Spleen (tissue), 11 donors: ENCODE measurements at regions not wholly inside any gene's neighbourhood (a gene's known extent, or its start where the extent isn't known, plus 50 kb on each side); places are given as distances from the start of the nearest gene placed in this dataset.

Experiments
- DNase-seq: peaks from one replicate; pipeline ENCODE4 v3.0.0-alpha.2; 2020
- H3K27ac ChIP-seq, 8 donors: fragments of 200-600 bp; sonication (generic) in 7 of 8; 1 replicate in 4 of 8; 2 replicates in 4 of 8; pipeline versions ENCODE4 v1.5.0 to v1.8.0; 2016 to 2021; ENCODE audit warnings: inconsistent platforms in 4 of 8, mild to moderate bottlenecking in 4 of 8, moderate library complexity in 1 of 8
- H3K27me3 ChIP-seq, 7 donors: fragments of 200-600 bp; sonication (generic) in 6 of 7; replicated peaks in 1 of 7; 1 replicate in 4 of 7; 2 replicates in 3 of 7; pipeline versions ENCODE4 v1.5.0 to v1.8.0; 2016 to 2021; ENCODE audit warnings: inconsistent platforms in 3 of 7, mild to moderate bottlenecking in 1 of 7
- H3K36me3 ChIP-seq, 6 donors: fragments of 200-600 bp; sonication (generic) in 5 of 6; 1 replicate in 4 of 6; 2 replicates in 2 of 6; pipeline versions ENCODE4 v1.5.0 to v1.8.0; 2016 to 2021; ENCODE audit warnings: inconsistent platforms in 2 of 6
- H3K4me1 ChIP-seq, 6 donors: fragments of 200-600 bp; sonication (generic) in 5 of 6; 1 replicate in 3 of 6; 2 replicates in 3 of 6; pipeline versions ENCODE4 v1.5.0 to v1.8.0; 2016 to 2021; ENCODE audit warnings: inconsistent platforms in 3 of 6
- H3K4me3 ChIP-seq, 8 donors: fragments of 200-600 bp; sonication (generic) in 7 of 8; 1 replicate in 4 of 8; 2 replicates in 4 of 8; pipeline versions ENCODE4 v1.5.0 to v1.8.0; 2016 to 2021; ENCODE audit warnings: inconsistent platforms in 4 of 8, mild to moderate bottlenecking in 4 of 8, moderate library complexity in 2 of 8
- H3K9me3 ChIP-seq, 8 donors: fragments of 200-600 bp; sonication (generic) in 7 of 8; 1 replicate in 4 of 8; 2 replicates in 4 of 8; pipeline versions ENCODE4 v1.5.0 to v1.8.0; 2016 to 2021; ENCODE audit warnings: inconsistent platforms in 4 of 8
- POLR2A ChIP-seq, 3 donors: fragments of 450-650 bp; IDR thresholded peaks; one replicate each; pipeline ENCODE4 v1.5.1; 2017; ENCODE audit warnings: antibody characterized with exemption in 3 of 3, mild to moderate bottlenecking in 1 of 3
- POLR2AphosphoS5 ChIP-seq, 3 donors: sonication (generic); formaldehyde crosslinking; IDR thresholded peaks; one replicate each; pipeline ENCODE4 v1.5.1; 2017; ENCODE audit warnings: antibody characterized with exemption in 3 of 3
- WGBS, 5 donors: extraction: QIAGEN DNeasy Blood & Tissue Kit in 3 of 5; methylation state at CpG; one replicate each; pipeline versions ENCODE4 v1.1.5 to v1.1.7; 2013 to 2018; 5-methylcytosine and 5-hydroxymethylcytosine counted together
- intact Hi-C: fragments of 100-400 bp; cut with DNase I; formaldehyde crosslinking; loops from one replicate; pipeline ENCODE4 v1.15.0; 2023; ENCODE audit warnings: low total_unique reads
- TF ChIP-seq, protein P1 (sequence below), 11 experiments: fragments of 200-600 bp in 7 of 11; fragments of 450-650 bp in 4 of 11; sonication (generic) in 4 of 11; IDR thresholded peaks in 8 of 11; conservative IDR thresholded peaks in 3 of 11; 1 replicate in 7 of 11; 2 replicates in 4 of 11; pipeline versions ENCODE4 v1.4.0 to v1.8.0; 2016 to 2021; ENCODE audit warnings: antibody characterized with exemption in 11 of 11, inconsistent platforms in 4 of 11, mild to moderate bottlenecking in 1 of 11
- donor health status: healthy with polysubstance abuse.
- donor health status: DM: no; HTN: no; CAD: no; lungs with moderate emphysema.
- donor health status: DM: no; HTN: no; CAD: no.
- donor health status: Bipolar disorder and iron deficiency.
- donor health status: healthy.
- donor health status: DM: no; HTN: no; CAD: no.
- donor health status: DM: yes; HTN: yes; CAD: no.

- no peaks in the 10 kb centered on the region for H3K4me1 ChIP-seq
- no peak overlapping the region for H3K27ac ChIP-seq
- no peak overlapping the region for H3K4me3 ChIP-seq
- WGBS, 5 donors: 3 to 14% (median 4%) methylated on average over 3 of the region's 3 CpGs
- intact Hi-C loops: no loop called here
- TF ChIP-seq POLR2A (IDR thresholded peaks at IDR 0.05): no peak
- TF ChIP-seq, protein P1, sequence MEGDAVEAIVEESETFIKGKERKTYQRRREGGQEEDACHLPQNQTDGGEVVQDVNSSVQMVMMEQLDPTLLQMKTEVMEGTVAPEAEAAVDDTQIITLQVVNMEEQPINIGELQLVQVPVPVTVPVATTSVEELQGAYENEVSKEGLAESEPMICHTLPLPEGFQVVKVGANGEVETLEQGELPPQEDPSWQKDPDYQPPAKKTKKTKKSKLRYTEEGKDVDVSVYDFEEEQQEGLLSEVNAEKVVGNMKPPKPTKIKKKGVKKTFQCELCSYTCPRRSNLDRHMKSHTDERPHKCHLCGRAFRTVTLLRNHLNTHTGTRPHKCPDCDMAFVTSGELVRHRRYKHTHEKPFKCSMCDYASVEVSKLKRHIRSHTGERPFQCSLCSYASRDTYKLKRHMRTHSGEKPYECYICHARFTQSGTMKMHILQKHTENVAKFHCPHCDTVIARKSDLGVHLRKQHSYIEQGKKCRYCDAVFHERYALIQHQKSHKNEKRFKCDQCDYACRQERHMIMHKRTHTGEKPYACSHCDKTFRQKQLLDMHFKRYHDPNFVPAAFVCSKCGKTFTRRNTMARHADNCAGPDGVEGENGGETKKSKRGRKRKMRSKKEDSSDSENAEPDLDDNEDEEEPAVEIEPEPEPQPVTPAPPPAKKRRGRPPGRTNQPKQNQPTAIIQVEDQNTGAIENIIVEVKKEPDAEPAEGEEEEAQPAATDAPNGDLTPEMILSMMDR (IDR thresholded peaks at IDR 0.05 in 8 of 11, conservative IDR thresholded peaks at IDR 0.05 in 3 of 11): no peak
- no peak for TF ChIP-seq POLR2AphosphoS5 (IDR thresholded peaks at IDR 0.05)
- no peak for DNase-seq
- H3K9me3 ChIP-seq: no peaks in the 10 kb centered on the region
- no peaks in the 10 kb centered on the region for H3K36me3 ChIP-seq
- H3K27me3 ChIP-seq: peaks cover 0 to 7% (median 0%) of the 10 kb centered on the region in 7 donors
Observed at GRCh38 chr11:112734207-112734606, 227.0 kb upstream of the NCAM1 start.

GRCh38 chr11:112735470-112735869 lies 225.8 kb upstream of the NCAM1 start:
- DNase-seq: no peak
- Histone ChIP-seq H3K36me3 (no peaks in the 10 kb centered on the region), H3K4me3 (no peak overlapping the region), H3K27me3 (peaks cover 0 to 7% (median 0%) of the 10 kb centered on the region in 7 donors), H3K9me3 (no peaks in the 10 kb centered on the region), H3K27ac (no peak overlapping the region), H3K4me1 (no peaks in the 10 kb centered on the region)
- TF ChIP-seq POLR2A (IDR thresholded peaks at IDR 0.05) (no peak), POLR2AphosphoS5 (IDR thresholded peaks at IDR 0.05) (no peak)
- TF ChIP-seq, protein P1 (IDR thresholded peaks at IDR 0.05 in 8 of 11, conservative IDR thresholded peaks at IDR 0.05 in 3 of 11): no peak
- intact Hi-C loops: no loop called here
- 72 to 85% (median 80%) methylated on average over 2 of the region's 2 CpGs for WGBS, 5 donors

- TF ChIP-seq POLR2AphosphoS5 (IDR thresholded peaks at IDR 0.05): no peak
- TF ChIP-seq, protein P1 (IDR thresholded peaks at IDR 0.05 in 8 of 11, conservative IDR thresholded peaks at IDR 0.05 in 3 of 11): no peak
- no peak for TF ChIP-seq POLR2A (IDR thresholded peaks at IDR 0.05)
- Histone ChIP-seq H3K36me3 (no peaks in the 10 kb centered on the region), H3K4me1 (no peaks in the 10 kb centered on the region), H3K9me3 (no peaks in the 10 kb centered on the region), H3K4me3 (no peak overlapping the region), H3K27ac (no peak overlapping the region), H3K27me3 (peaks cover 0 to 27% (median 0%) of the 10 kb centered on the region in 7 donors)
- intact Hi-C loops: no loop called here
- no peak for DNase-seq
- WGBS, 5 donors: 50 to 75% (median 60%) methylated on average over 2 of the region's 2 CpGs
Observed at GRCh38 chr11:112744041-112744440, 217.2 kb upstream of the NCAM1 start.

DNA sequence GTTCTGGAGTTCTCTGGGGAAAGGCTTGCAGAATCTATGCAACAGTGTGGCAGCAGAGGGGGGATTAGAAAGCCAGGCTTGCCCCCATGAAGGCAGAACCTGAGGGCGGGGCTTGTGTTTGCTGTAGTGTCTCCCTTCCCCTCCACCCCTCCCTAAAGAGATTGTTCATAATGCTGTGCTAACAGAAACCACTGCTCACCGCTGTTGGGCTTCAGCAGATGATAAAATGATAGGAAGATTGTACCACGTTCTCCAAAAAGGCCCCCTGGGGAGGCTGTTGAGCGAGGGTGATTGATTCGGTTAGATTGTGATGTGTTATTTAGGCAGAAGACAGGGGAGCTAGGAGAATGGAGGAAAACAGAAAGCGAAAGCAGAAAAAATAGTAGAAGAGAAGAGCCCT lies 215.2 kb upstream of the NCAM1 start:
- no peak for TF ChIP-seq POLR2AphosphoS5 (IDR thresholded peaks at IDR 0.05)
- TF ChIP-seq, protein P1 (IDR thresholded peaks at IDR 0.05 in 8 of 11, conservative IDR thresholded peaks at IDR 0.05 in 3 of 11): no peak
- TF ChIP-seq POLR2A (IDR thresholded peaks at IDR 0.05): no peak
- DNase-seq: no peak

More for the DNA sequence above, 215.2 kb upstream of the NCAM1 start:
- WGBS, 5 donors: 59 to 78% (median 70%) methylated on average over 6 of the region's 6 CpGs
- H3K27me3 ChIP-seq: peaks cover 0 to 31% (median 0%) of the 10 kb centered on the region in 7 donors
- no peaks in the 10 kb centered on the region for H3K4me1 ChIP-seq
- H3K4me3 ChIP-seq: no peak overlapping the region
- intact Hi-C loops: no loop called here
- H3K27ac ChIP-seq: no peak overlapping the region
- H3K36me3 ChIP-seq: no peaks in the 10 kb centered on the region
- H3K9me3 ChIP-seq: no peaks in the 10 kb centered on the region
